ENCODE measurements at regions not wholly inside any gene's neighbourhood (a gene's known extent, or its start where the extent isn't known, plus 50 kb on each side); places are given as distances from the start of the nearest gene placed in this dataset.

- TF ChIP-seq POLR2A (IDR thresholded peaks at IDR 0.05) = no peak
- no peak for TF ChIP-seq CTCF (IDR thresholded peaks at IDR 0.05)
- no peak for TF ChIP-seq EP300 (IDR thresholded peaks at IDR 0.05)
- no peak for TF ChIP-seq POLR2AphosphoS5 (IDR thresholded peaks at IDR 0.05)
Observed at GRCh38 chr6:86657192-86657591, 280.1 kb upstream of the HTR1E start.
